HG03469 (cell line): ENCODE measurements at regions not wholly inside any gene's neighbourhood (a gene's known extent, or its start where the extent isn't known, plus 50 kb on each side); places are given as distances from the start of the nearest gene placed in this dataset.

ENCODE experiments used
- ATAC-seq: cut with Tn5 transposase; IDR thresholded peaks from one replicate; pipeline ENCODE4 v1.9.1; 2021; ENCODE audit warnings: mild to moderate bottlenecking, moderate library complexity, moderate number of reproducible peaks; ENCODE audit not compliant: unreplicated experiment

DNA sequence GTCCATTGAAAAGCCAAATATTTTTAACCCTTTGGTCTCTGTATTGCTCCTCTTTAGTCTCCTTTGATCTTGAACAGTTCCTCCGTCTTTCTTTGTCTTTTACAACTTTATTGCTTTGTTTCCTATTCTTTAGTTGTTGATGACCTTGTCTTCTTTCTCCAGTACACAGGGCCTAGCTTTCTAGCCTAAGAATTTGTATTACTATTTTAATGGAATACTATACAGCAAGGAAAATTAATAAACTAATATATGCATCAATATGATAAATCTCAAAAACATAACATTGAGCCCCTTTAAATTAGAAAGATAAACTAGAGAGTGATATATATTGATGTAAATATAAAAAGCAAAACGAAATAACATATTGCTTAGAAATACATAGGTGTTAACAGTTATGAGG lies 88.7 kb downstream of the NR1D2 start:
- ATAC-seq, result no peak

DNA sequence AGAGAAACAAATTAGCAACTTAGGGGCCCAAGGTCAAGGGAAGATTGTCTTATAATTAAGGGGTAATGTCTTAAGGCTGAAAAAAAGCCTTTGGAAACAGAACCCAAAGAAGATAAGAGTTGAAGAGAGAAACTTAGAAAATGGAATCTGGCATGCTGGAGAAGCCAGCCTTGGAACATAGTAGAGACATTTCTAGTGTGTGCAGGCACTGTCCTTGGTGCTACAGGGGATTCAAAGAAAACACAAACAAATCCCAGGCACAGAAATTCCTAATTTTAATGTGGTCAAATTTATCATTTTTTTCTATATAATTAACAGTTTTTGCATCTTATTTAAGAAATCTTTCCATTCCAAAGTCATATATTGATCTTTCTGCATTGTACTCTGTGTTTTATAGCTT lies 89.4 kb downstream of the NR1D2 start:
- no peak for ATAC-seq

DNA sequence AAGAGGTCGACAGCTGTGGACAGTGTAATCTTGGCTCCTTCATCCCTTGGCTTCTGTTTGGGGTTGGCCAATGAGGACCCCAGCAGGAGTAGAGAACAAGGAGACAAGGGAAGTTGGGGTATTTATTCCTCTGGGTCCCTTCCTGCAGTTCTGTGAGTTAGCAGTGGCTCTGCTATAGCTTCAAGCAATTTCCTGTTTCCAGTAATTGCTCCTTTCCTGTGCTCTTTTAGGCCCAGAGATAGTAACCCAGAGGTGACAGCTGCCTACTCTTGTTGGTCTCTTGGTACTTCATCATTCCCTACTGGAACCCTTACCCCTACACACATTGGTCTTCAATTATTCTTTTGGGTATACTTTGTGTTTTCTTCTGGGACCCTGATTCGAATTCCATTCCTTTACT lies 92.9 kb downstream of the NR1D2 start:
- no peak for ATAC-seq

DNA sequence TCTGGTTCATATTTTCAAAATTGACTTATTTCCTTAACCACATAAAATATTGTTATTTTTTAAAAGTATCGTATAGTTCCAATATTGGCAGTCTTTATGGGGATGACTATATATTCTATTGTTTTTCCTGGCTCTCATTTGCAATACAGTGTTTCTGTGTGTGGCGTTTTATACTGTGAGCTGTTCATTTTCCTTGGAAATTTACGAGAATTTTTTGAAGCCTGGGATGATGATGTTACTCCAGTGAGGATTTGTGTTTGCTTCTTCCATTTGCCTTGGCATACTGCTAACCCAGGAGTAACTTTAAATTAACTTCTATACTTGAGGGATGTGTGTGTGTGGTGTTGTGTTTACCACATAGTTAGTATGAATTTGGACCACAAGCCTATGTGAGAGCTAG lies 95.2 kb downstream of the NR1D2 start:
- ATAC-seq, result no peak

DNA sequence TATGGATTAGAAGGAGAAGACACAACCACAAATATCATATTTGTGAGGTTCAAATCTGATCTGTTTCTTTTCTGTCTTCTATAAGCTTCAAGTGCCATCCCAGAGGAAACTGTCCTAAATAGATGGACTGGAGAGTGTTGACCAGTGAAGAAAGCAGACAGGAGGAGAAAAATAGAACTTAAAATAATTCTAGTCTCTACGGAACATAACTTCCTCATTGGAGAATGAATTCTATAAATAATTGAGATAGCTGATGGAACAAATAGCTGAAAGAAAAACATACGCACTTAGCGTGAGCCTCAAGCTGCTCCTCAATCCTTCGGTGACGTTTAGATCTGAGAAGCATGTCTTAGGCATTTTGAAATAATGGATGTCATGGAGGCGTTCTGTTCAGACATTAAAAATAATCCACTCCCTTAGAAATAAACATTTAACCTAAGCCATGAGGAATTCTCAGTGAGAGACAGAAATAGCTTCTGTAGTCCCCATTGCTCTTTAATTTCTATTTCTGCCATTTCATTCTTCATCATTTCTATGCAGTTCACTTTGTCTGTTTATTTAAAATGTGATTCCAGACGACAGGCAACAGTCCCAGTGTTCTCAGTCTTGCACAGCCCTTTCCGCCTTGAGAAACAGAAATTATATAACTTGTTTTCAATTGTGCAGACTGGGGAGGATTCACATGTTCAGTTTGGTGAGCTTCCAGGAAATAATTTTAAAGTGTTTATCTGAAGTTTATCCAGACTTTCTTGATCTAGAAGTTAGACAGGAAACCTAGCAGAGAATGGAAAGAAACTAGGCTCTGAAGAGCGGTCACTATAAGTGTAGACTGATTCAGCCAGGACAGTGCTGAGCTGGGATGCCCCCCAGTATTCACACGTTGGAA lies 97.3 kb downstream of the NR1D2 start:
- ATAC-seq, result no peak

DNA sequence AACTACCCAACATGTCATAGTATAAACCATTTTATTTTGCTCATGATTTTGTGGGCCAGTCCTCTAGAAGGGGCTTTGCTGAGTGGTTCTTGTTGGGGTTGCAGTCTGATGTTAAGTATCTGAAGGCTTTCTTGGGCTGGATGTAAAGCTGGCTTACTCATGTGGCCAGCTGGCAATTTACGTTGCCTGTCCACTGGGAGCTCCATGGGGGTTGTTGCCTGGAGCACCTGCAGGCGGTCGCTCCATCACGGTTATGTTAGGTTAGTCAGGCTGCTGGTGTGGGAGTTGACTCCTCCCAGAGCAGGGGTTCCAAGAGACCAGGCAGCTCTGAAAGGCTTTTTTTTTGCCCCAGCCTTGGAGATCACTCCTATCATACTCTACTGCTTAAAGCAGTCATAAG lies 98.1 kb downstream of the NR1D2 start:
- no peak for ATAC-seq

DNA sequence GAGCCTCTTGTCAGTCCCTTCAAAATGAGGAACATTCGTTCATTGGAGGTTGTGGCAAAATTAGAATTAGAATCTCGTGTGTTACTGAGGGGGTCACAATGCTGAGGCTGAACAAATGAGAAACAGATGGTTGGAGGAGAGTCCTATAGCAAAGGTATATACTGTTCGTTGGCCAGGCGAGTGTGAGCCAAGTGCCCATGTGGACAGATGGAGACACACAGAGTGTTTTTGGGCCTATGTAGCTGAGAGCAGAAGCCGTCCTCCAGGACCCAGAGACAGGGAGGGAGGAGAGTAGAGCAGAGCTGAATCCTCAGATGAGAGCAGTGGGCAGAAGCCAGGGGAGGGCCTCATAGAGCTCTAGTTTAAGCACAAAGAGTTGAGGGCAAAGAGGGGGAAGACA lies 98.9 kb downstream of the NR1D2 start:
- ATAC-seq, result no peak

DNA sequence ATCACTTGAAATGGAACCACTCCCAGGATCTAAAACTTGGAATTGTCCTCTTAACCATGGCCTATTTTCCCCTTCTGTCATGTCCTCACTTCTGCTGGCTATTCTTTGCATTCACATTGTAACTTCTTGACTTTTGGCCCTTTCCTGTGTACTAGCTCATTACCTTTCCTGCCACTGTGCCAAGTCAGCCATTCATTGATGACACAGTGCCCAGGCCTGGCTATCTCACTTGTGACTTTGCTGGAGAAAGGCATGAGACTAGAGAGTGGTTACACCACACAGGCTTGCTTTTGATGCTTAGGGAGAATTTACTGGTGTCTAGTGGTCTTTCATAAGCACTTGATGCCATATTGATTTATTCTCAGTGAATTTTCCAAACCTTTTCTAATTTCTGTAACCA lies 101.1 kb downstream of the NR1D2 start:
- ATAC-seq, result no peak

DNA sequence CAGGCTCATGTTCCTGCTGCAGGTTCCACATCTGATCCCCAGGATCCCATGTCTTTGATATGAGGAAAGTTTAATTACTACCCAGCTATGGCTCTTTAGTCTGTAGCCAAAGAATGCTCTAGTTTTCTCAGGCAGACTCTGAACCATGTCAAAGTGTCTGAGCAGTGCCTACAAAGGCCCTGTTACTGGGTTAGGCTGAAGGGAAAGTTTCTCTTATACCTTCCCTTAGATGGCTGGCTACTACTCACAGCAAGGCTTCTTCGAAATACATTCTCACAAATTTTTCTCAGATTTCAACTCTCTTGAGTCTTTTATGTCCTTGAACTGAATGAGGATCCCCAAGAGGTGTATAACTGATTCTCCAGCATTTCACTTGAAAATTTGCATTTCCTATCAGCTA lies 102.4 kb downstream of the NR1D2 start:
- ATAC-seq, result peak; percentile 19

DNA sequence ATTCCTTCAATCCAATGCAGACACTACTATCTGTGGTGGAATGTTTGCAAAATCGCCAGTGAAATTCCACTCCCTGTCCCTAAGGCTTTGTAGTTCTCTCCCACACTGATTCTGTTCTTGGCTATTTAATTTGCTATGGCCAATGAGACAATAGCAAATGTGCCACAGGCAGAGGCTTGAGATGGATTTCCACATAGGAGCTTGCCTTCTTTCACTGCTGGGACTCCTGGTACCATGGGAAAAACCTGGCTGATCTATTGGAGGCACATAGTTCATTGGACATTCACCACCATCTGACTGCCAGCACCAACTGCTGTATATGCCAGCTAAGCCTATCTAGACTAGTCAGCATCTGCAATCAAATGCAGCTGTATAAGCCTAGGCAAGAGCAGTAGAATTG lies 103.8 kb downstream of the NR1D2 start:
- no peak for ATAC-seq

DNA sequence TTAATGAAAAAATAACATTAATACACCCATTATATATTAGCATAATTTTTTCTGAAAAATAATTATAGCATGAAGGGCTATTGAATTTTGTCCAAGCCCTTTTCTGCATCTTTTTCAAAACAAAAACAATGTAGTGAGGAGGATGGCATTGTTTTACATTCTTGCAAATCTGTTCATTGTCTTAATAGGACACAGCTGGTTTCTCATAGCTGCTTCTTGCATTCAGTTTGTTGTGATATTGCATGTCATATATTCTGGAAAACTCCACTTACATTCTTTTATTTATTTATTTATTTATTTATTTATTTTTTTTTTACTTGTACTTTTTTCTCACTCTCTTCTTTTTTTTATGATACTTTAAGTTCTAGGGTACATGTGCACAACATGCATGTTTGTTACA lies 107.4 kb downstream of the NR1D2 start:
- ATAC-seq, result no peak

DNA sequence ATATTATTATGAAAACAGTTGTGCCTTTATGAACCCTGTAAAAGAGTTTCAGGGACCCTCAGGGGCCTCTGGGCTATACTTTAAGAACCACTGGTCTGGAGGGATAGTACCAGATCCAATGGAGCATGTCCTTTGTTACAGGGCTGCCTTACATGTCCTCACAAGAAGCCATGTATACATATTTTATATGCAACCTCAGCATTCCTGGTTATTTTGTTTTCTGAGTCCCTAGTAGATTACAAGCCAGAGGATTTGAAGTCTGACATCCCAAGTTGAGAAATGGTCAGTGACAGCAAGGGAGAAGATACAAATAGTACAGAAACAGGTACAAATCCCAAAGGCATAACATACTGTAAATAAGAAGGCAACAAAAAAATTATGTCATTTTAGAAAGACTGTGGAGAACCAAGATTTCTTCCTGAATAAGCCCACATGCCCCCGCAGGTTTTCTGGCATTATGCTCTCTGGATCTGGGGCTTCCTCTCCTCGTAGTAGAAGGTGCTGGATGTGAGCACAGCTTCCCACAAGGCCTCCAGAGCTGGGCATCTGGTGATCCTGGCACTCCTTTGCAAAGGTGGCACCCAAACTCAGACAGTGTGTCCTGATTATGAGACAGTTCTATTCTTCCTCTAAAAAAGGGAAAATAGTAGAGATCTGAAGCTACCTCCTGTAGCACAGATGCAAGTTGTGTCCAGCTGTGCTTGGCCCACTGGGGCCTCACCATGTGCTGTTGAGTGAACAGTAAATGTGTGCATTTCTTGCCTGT lies 114.0 kb downstream of the NR1D2 start:
- no peak for ATAC-seq

DNA sequence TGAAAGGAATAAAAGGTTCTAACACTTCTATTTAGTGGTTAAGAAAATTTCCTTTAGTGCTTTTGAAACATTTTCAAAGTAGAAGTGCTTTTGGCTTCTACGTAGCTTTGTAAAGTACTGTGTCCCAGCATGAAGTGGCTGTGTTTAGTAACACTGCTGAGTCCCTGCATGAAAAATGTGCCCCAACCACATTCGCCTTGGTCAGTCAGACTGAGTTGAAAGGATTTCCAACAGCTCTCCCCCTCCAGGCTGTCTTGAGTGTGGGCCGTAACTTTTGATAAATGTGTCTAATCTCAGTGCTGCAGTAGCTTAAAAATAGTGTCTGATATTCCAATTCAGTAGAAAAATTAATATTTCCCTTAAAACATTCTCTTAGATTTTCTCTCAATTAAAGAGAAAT lies 115.0 kb downstream of the NR1D2 start:
- no peak for ATAC-seq

DNA sequence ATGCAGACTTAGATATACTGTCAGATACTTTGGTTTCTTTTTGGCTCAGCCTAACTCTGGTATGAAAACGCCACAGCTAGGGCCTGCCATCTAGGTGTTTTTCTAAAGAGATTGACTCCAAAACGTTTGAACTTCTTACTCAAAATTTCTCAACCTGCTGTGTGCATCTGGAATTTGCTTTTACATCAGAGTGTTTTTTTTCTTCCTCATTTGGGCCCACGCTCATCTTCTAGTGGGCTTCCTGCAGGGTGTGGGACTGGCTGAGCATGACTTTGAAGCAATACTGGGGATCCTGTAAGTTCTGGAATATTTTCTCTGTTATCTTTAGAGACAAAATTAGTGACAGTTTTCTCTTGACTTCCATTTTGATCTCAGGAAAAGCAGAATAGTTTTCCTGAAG lies 117.8 kb downstream of the NR1D2 start:
- ATAC-seq, result no peak
